ENCODE measurements at regions not wholly inside any gene's neighbourhood (a gene's known extent, or its start where the extent isn't known, plus 50 kb on each side); places are given as distances from the start of the nearest gene placed in this dataset.

DNA sequence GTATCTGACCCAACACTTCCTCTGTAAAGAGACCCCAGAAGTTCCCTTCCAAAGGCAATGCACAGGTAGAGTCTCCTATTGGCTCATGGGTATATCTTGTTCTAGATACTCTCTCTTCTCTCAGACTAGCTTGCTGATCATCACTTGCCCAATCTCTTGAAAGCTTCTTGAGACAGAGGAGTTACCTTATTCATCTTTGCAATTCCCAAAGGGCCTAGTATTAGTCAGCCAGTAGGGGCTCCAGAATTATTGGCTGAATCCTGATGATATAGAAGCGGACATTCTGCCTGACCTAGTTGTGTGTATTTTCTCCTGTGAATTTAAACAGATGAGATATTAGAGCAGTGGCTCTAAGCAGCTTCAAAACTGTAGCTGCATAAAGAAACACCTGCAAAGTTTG, 304.0 kb upstream of the KLF4 start:
- TF ChIP-seq, protein P1, sequence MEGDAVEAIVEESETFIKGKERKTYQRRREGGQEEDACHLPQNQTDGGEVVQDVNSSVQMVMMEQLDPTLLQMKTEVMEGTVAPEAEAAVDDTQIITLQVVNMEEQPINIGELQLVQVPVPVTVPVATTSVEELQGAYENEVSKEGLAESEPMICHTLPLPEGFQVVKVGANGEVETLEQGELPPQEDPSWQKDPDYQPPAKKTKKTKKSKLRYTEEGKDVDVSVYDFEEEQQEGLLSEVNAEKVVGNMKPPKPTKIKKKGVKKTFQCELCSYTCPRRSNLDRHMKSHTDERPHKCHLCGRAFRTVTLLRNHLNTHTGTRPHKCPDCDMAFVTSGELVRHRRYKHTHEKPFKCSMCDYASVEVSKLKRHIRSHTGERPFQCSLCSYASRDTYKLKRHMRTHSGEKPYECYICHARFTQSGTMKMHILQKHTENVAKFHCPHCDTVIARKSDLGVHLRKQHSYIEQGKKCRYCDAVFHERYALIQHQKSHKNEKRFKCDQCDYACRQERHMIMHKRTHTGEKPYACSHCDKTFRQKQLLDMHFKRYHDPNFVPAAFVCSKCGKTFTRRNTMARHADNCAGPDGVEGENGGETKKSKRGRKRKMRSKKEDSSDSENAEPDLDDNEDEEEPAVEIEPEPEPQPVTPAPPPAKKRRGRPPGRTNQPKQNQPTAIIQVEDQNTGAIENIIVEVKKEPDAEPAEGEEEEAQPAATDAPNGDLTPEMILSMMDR (IDR thresholded peaks at IDR 0.05; ENCODE audit: insufficient read depth, low read depth, low read length): no peak
- no peak for TF ChIP-seq EZH2 (IDR thresholded peaks at IDR 0.05; ENCODE audit: insufficient read depth, low read length)

Measured in astrocyte (in vitro differentiated cells and primary cell).